Tibial nerve (tissue), 4 donors: ENCODE measurements at regions not wholly inside any gene's neighbourhood (a gene's known extent, or its start where the extent isn't known, plus 50 kb on each side); places are given as distances from the start of the nearest gene placed in this dataset.

Source experiments
- DNase-seq, 2 donors: peaks; one replicate each; pipeline ENCODE4 v3.0.0-alpha.2; 2019; ENCODE audit warnings: low spot score in 2 of 2
- H3K27ac ChIP-seq, 4 donors: fragments of 200-600 bp; sonication (generic) in 3 of 4; one replicate each; pipeline ENCODE4 v1.5.1; 2017 to 2019; ENCODE audit warnings: mild to moderate bottlenecking in 1 of 4
- H3K27me3 ChIP-seq, 2 donors: fragments of 200-600 bp; sonication (generic) in 1 of 2; one replicate each; pipeline versions ENCODE4 v1.5.1 to v1.6.0; 2017 to 2019
- H3K36me3 ChIP-seq, 3 donors: fragments of 200-600 bp; sonication (generic); one replicate each; pipeline ENCODE4 v1.5.1; 2018 to 2019
- H3K4me1 ChIP-seq, 4 donors: fragments of 200-600 bp; sonication (generic) in 3 of 4; one replicate each; pipeline ENCODE4 v1.5.1; 2017 to 2019
- H3K4me3 ChIP-seq, 4 donors: fragments of 200-600 bp; sonication (generic) in 3 of 4; one replicate each; pipeline ENCODE4 v1.5.1; 2017 to 2019; ENCODE audit warnings: mild to moderate bottlenecking in 1 of 4, moderate library complexity in 1 of 4
- H3K9me3 ChIP-seq, 4 donors: fragments of 200-600 bp; sonication (generic) in 3 of 4; one replicate each; pipeline ENCODE4 v1.5.1; 2017 to 2019
- EP300 ChIP-seq, 2 donors: sonication (generic); formaldehyde crosslinking; IDR thresholded peaks; one replicate each; pipeline ENCODE4 v1.6.1; 2017; ENCODE audit warnings: antibody characterized with exemption in 2 of 2, mild to moderate bottlenecking in 1 of 2
- POLR2A ChIP-seq, 2 donors: fragments of 450-650 bp; IDR thresholded peaks; one replicate each; pipeline ENCODE4 v1.6.1; 2017; ENCODE audit warnings: antibody characterized with exemption in 2 of 2, mild to moderate bottlenecking in 2 of 2, moderate library complexity in 2 of 2
- WGBS, 2 donors: methylation state at CpG; one replicate each; pipeline ENCODE4 v1.1.5; 2018; 5-methylcytosine and 5-hydroxymethylcytosine counted together
- TF ChIP-seq, protein P1 (sequence below), 5 experiments: fragments of 200-600 bp in 3 of 5; fragments of 450-650 bp in 2 of 5; sonication (generic) in 3 of 5; IDR thresholded peaks; one replicate each; pipeline ENCODE4 v1.5.1; 2016 to 2019; ENCODE audit warnings: antibody characterized with exemption in 5 of 5, mild to moderate bottlenecking in 3 of 5, moderate library complexity in 2 of 5

DNA sequence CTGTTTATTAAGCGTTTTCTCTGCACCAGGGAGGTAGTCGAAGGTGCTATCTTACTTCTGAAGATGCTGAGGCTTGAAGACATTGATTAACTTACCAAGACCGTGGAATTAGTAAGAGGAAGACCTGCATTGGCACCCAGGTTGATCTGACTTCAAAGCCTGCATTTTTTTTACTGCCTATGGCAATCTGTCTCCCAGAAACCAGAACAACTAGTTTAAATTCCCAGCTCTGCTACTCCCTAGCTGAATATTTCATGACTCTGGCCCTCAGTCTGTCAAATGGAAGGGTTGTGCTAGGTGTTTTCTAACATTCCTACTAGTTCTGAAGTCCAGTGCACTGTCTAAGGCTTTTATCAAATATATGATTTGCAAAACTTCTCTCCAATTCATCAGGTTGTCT is 52.0 kb upstream of the GRAMD1B start:
- no peak for DNase-seq
- 79 to 85% methylated on average over 3 of the region's 3 CpGs for WGBS, 2 donors
- TF ChIP-seq, protein P1, sequence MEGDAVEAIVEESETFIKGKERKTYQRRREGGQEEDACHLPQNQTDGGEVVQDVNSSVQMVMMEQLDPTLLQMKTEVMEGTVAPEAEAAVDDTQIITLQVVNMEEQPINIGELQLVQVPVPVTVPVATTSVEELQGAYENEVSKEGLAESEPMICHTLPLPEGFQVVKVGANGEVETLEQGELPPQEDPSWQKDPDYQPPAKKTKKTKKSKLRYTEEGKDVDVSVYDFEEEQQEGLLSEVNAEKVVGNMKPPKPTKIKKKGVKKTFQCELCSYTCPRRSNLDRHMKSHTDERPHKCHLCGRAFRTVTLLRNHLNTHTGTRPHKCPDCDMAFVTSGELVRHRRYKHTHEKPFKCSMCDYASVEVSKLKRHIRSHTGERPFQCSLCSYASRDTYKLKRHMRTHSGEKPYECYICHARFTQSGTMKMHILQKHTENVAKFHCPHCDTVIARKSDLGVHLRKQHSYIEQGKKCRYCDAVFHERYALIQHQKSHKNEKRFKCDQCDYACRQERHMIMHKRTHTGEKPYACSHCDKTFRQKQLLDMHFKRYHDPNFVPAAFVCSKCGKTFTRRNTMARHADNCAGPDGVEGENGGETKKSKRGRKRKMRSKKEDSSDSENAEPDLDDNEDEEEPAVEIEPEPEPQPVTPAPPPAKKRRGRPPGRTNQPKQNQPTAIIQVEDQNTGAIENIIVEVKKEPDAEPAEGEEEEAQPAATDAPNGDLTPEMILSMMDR (IDR thresholded peaks at IDR 0.05) = no peak
- TF ChIP-seq POLR2A (IDR thresholded peaks at IDR 0.05) (no peak), EP300 (IDR thresholded peaks at IDR 0.05) (no peak)
- no peaks in the 10 kb centered on the region for H3K9me3 ChIP-seq
- no peaks in the 10 kb centered on the region for H3K36me3 ChIP-seq
- no peaks in the 10 kb centered on the region for H3K27me3 ChIP-seq
- no peaks in the 10 kb centered on the region for H3K4me1 ChIP-seq
- no peak overlapping the region for H3K4me3 ChIP-seq
- H3K27ac ChIP-seq = no peak overlapping the region

DNA sequence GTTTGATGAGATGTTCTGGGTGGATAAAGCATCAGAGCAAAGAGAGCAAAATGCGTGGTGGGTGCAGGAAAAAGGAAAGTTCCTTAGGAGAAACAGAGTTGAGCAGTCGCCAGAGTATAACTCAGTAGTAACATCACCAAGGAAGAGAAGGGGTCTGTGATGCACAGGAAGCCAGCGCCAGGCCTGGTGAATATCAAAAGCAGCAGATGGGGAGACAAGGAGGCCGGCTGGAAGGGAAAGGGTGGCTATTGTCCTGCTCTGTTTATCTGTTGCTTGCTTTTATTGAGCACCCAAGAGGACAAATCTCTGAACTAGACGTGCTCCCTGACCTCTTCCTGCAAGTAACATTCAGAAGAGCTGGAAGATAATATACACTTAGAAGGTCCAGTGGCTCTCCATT is 52.7 kb upstream of the GRAMD1B start:
- Histone ChIP-seq H3K36me3 (no peaks in the 10 kb centered on the region), H3K4me3 (no peak overlapping the region), H3K4me1 (no peaks in the 10 kb centered on the region), H3K9me3 (no peaks in the 10 kb centered on the region), H3K27ac (no peak overlapping the region), H3K27me3 (no peaks in the 10 kb centered on the region)
- no peak for TF ChIP-seq EP300 (IDR thresholded peaks at IDR 0.05)
- no peak for TF ChIP-seq POLR2A (IDR thresholded peaks at IDR 0.05)
- TF ChIP-seq, protein P1 (IDR thresholded peaks at IDR 0.05) = no peak
- WGBS, 2 donors = 42 to 64% methylated on average over 5 of the region's 5 CpGs
- no peak for DNase-seq

DNA sequence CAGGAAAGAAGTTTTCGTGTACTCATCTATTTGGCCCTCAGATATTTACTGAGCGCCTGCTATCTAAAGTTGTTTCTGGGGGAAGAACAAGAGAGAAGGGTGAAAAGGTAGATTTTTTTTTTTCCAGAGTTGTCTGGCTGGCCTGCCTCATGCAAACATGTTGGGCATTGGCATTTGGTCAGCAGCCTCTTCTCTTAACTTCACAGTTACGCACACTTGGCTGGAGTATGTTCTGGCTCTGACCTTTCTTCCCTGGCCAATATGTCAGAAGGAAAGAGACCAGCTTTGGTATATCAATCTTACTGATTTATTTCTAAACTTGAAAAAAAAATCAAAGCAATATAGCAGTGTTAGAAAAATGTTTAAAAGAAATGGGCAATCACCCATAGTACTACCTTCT is 54.2 kb upstream of the GRAMD1B start:
- 91 to 92% methylated on average over 3 of the region's 3 CpGs for WGBS, 2 donors

DNA sequence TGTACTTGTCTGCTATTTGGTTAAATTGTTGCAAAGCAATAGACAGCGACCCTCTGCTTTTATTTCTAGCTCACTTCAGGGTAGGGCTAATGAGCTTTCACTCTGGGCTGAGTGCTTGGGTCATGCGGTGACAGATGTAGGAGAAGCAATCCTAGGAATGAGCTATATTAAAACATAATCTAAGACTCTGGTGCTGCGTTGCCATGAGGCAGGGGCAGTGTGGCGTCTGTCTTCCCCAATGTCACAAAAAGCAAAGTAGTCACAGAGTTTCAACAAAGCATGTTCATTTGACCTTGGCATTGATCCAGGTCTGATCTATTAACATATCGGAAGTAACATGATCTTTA is 55.5 kb upstream of the GRAMD1B start:
- WGBS, 2 donors = 47 to 49% methylated on average over 5 of the region's 5 CpGs
- TF ChIP-seq, protein P1 (IDR thresholded peaks at IDR 0.05) = no peak
- TF ChIP-seq POLR2A (IDR thresholded peaks at IDR 0.05) = no peak
- Histone ChIP-seq H3K27ac (no peak overlapping the region), H3K4me3 (no peak overlapping the region), H3K36me3 (no peaks in the 10 kb centered on the region), H3K9me3 (no peaks in the 10 kb centered on the region), H3K27me3 (no peaks in the 10 kb centered on the region), H3K4me1 (no peaks in the 10 kb centered on the region)
- no peak for DNase-seq

More for the DNA sequence above, 54.2 kb upstream of the GRAMD1B start:
- Histone ChIP-seq H3K27me3 (no peaks in the 10 kb centered on the region), H3K27ac (no peak overlapping the region), H3K36me3 (no peaks in the 10 kb centered on the region), H3K4me3 (no peak overlapping the region), H3K9me3 (no peaks in the 10 kb centered on the region), H3K4me1 (no peaks in the 10 kb centered on the region)
- DNase-seq = no peak
- no peak for TF ChIP-seq POLR2A (IDR thresholded peaks at IDR 0.05)
- TF ChIP-seq, protein P1 (IDR thresholded peaks at IDR 0.05) = no peak
- no peak for TF ChIP-seq EP300 (IDR thresholded peaks at IDR 0.05)

DNA sequence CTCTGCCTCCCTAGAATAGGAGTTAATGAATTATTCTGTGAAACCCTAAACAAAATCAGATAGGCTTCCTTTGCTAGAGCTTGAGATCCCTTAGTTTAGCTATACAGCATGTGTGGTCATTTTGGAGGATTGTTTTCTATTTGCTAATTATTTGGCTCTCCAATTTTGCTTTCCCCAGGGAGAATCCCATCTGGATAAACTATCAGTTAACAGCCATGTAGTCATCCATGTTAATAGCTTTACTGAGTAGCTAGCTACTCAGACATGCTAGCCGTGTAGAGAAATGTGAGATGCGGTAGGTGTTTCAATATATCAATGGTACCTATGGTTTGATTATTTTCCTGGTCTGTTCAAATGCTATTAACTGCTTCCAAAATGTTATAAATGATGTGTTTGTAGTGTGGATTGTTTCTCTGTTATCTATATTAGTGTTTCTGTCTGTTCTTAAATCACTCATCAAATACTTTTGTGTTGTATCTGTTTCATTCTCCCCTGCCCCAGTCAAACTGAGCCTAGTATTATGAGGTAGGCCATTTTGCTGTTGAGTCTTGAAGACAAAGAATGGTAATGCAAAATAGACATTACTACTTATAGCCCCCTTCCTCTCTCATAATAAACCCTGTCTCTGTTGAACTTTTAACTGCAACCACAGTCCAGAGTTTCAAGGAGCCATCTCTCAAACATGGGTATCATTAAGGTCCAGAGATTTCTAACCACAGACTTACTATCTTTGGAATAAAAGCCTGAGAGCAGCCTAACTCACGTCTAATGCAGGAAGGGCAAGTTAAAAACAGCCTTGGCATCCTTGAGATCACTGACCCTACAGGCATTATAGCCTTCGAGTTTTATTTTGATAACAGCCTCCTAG is 56.1 kb upstream of the GRAMD1B start:
- H3K9me3 ChIP-seq = no peaks in the 10 kb centered on the region
- no peaks in the 10 kb centered on the region for H3K4me1 ChIP-seq
- H3K27ac ChIP-seq = no peak overlapping the region
- H3K36me3 ChIP-seq = no peaks in the 10 kb centered on the region
- no peak for TF ChIP-seq POLR2A (IDR thresholded peaks at IDR 0.05)
- no peak for TF ChIP-seq EP300 (IDR thresholded peaks at IDR 0.05)
- TF ChIP-seq, protein P1 (IDR thresholded peaks at IDR 0.05) = no peak
- no peaks in the 10 kb centered on the region for H3K27me3 ChIP-seq
- no peak for DNase-seq
- H3K4me3 ChIP-seq = no peak overlapping the region
- 45 to 50% methylated on average over 4 of the region's 4 CpGs for WGBS, 2 donors
